GM12878 (cell line): ENCODE measurements at regions not wholly inside any gene's neighbourhood (a gene's known extent, or its start where the extent isn't known, plus 50 kb on each side); places are given as distances from the start of the nearest gene placed in this dataset.

ENCODE experiments used
- ATAC-seq: fragments of 200-7000 bp; cut with Tn5 transposase; 3 replicates; pipeline ENCODE4 v1.9.1; 2020; ENCODE audit warnings: mild to moderate bottlenecking, moderate library complexity
- BruUV-seq: library from RNA; stranded (reverse); fragments of 400-500 nt; replicated peaks from 2 replicates; lab custom pipeline; 2021; lab: Mats Ljungman, UMichigan
- CTCF ChIA-PET: fragments of 300-600 bp; sonication (Branson Sonifier 250); formaldehyde crosslinking; extraction: SDS; loops from one replicate; lab custom pipeline; 2021; ENCODE audit warnings: inconsistent platforms; lab: Yijun Ruan, JAX
- POLR2A ChIA-PET: fragments of 350-600 bp; formaldehyde crosslinking; extraction: SDS; loops from one replicate; lab custom pipeline; 2021; ENCODE audit warnings: inconsistent platforms; lab: Charles Lee
- RAD21 ChIA-PET: fragments of 300-600 bp; sonication (Branson Sonifier 250); formaldehyde crosslinking; loops from one replicate; lab custom pipeline; 2023; ENCODE audit warnings: antibody characterized with exemption; ENCODE audit not compliant: unreplicated experiment; lab: Charles Lee
- SMC1A ChIA-PET: fragments of 300-600 bp; sonication (Branson Sonifier 250); formaldehyde crosslinking; loops from one replicate; lab custom pipeline; 2023; ENCODE audit not compliant: unreplicated experiment, uncharacterized antibody; lab: Charles Lee
- DNase-seq: peaks from one replicate; pipeline ENCODE4 v3.0.0-alpha.2; 2011; ENCODE audit warnings: low read depth, low spot score
- FAIRE-seq: peaks from 3 replicates; lab custom pipeline; 2011; peaks lifted over from hg19 to GRCh38; lab: Jason Lieb, UNC
- H2AFZ ChIP-seq: 2 replicates; pipeline ENCODE4 v1.6.0; 2011; ENCODE audit warnings: low read depth, low read length, control low read depth; ENCODE audit not compliant: control insufficient read depth
- H3K27ac ChIP-seq: 2 replicates; pipeline ENCODE4 v1.5.1; 2011; ENCODE audit warnings: control low read depth; ENCODE audit not compliant: control insufficient read depth, insufficient read depth
- H3K27me3 ChIP-seq, 2 experiments: replicated peaks in 1 of 2; 2 replicates each; pipeline versions ENCODE4 v1.6.0 to v1.6.1; 2011; ENCODE audit warnings: low read length in 1 of 2; ENCODE audit not compliant: control insufficient read depth in 2 of 2, insufficient read depth in 2 of 2
- H3K36me3 ChIP-seq, 2 experiments: 2 replicates each; pipeline ENCODE4 v1.5.1; 2011; ENCODE audit warnings: low read length in 1 of 2; ENCODE audit not compliant: control insufficient read depth in 2 of 2, insufficient read depth in 2 of 2
- H3K4me1 ChIP-seq: 2 replicates; pipeline ENCODE4 v1.6.1; 2011; ENCODE audit warnings: mild to moderate bottlenecking, low read length, moderate library complexity, mixed read lengths; ENCODE audit not compliant: control insufficient read depth, insufficient read depth
- H3K4me2 ChIP-seq: 2 replicates; pipeline ENCODE4 v1.6.0; 2011; ENCODE audit warnings: control low read depth; ENCODE audit not compliant: control insufficient read depth, insufficient read depth
- H3K4me3 ChIP-seq: fragments of 200-600 bp; sonication (generic); 2 replicates; pipeline ENCODE4 v1.5.1; 2016
- H3K79me2 ChIP-seq: 2 replicates; pipeline ENCODE4 v1.6.0; 2011; ENCODE audit warnings: low read length; ENCODE audit not compliant: control insufficient read depth, insufficient read depth
- H3K9ac ChIP-seq: 2 replicates; pipeline ENCODE4 v1.8.0; 2011; ENCODE audit warnings: low read length, control low read depth, mixed read lengths; ENCODE audit not compliant: control insufficient read depth, insufficient read depth
- H3K9me3 ChIP-seq: replicated peaks from 3 replicates; pipeline ENCODE4 v1.5.1; 2011; ENCODE audit warnings: mild to moderate bottlenecking, low read length; ENCODE audit not compliant: control insufficient read depth, insufficient read depth
- H4K20me1 ChIP-seq: 2 replicates; pipeline ENCODE4 v1.6.0; 2011; ENCODE audit not compliant: control insufficient read depth, insufficient read depth
- ATF2 ChIP-seq: IDR thresholded peaks from 2 replicates; pipeline ENCODE4 v1.6.1; 2012; ENCODE audit warnings: low read length, inconsistent platforms
- ATF7 ChIP-seq: fragments of 450-650 bp; IDR thresholded peaks from 2 replicates; pipeline ENCODE4 v1.6.1; 2016; ENCODE audit warnings: low read depth, mild to moderate bottlenecking
- BCLAF1 ChIP-seq: fragments of 450-650 bp; IDR thresholded peaks from 2 replicates; pipeline ENCODE4 v1.6.1; 2017; ENCODE audit warnings: antibody characterized with exemption, mild to moderate bottlenecking, moderate library complexity
- CBFB ChIP-seq: IDR thresholded peaks from 2 replicates; pipeline ENCODE4 v1.6.1; 2016; ENCODE audit warnings: antibody characterized with exemption, low read depth
- CEBPB ChIP-seq, 2 experiments: fragments of 150-350 bp in 1 of 2; IDR thresholded peaks; 2 replicates each; pipeline ENCODE4 v1.6.1; 2012 to 2014; ENCODE audit warnings: low read depth in 2 of 2, low read length in 2 of 2, borderline replicate concordance in 1 of 2, inconsistent platforms in 1 of 2
- ELK1 ChIP-seq: IDR thresholded peaks from 2 replicates; pipeline ENCODE4 v1.6.1; 2012; ENCODE audit warnings: low read depth, low read length, improper control_type of control experiment
- FOXM1 ChIP-seq: IDR thresholded peaks from 2 replicates; pipeline ENCODE4 v1.6.1; 2012; ENCODE audit warnings: low read depth, mild to moderate bottlenecking, inconsistent platforms, low read length, moderate library complexity
- MEF2B ChIP-seq: fragments of 450-650 bp; IDR thresholded peaks from 2 replicates; pipeline ENCODE4 v1.6.1; 2018; ENCODE audit warnings: mild to moderate bottlenecking, moderate library complexity; ENCODE audit not compliant: partially characterized antibody, poor library complexity, severe bottlenecking
- NFIC ChIP-seq: IDR thresholded peaks from 2 replicates; pipeline ENCODE4 v1.6.1; 2012; ENCODE audit warnings: low read depth, mild to moderate bottlenecking, inconsistent platforms, low read length, moderate library complexity
- PML ChIP-seq: IDR thresholded peaks from 2 replicates; pipeline ENCODE4 v1.6.1; 2012; ENCODE audit warnings: low read length, inconsistent platforms
- POLR2A ChIP-seq: IDR thresholded peaks from 2 replicates; pipeline ENCODE4 v1.6.1; 2011; ENCODE audit warnings: low read depth, mild to moderate bottlenecking, low read length
- POU2F2 ChIP-seq: IDR thresholded peaks from 3 replicates; pipeline ENCODE4 v1.6.1; 2011; ENCODE audit warnings: low read depth, mild to moderate bottlenecking, low read length, borderline replicate concordance
- SREBF1 ChIP-seq: IDR thresholded peaks from 2 replicates; pipeline ENCODE4 v1.6.1; 2012; ENCODE audit warnings: mild to moderate bottlenecking, low read length
- SRF ChIP-seq, 2 experiments: IDR thresholded peaks; 2 replicates each; pipeline ENCODE4 v1.6.1; 2011; ENCODE audit warnings: low read depth in 2 of 2, low read length in 2 of 2, mild to moderate bottlenecking in 1 of 2, moderate library complexity in 1 of 2
- TARDBP ChIP-seq: IDR thresholded peaks from 2 replicates; pipeline ENCODE4 v1.6.1; 2016; ENCODE audit warnings: borderline replicate concordance
- TBL1XR1 ChIP-seq: IDR thresholded peaks from 2 replicates; pipeline ENCODE4 v1.6.1; 2012; ENCODE audit warnings: low read depth, low read length, improper control_type of control experiment
- TCF7 ChIP-seq: IDR thresholded peaks from 2 replicates; pipeline ENCODE4 v1.6.1; 2014; ENCODE audit warnings: antibody characterized with exemption, borderline replicate concordance
- ZNF592 ChIP-seq: fragments of 450-650 bp; IDR thresholded peaks from 2 replicates; pipeline ENCODE4 v1.6.1; 2017; ENCODE audit warnings: mild to moderate bottlenecking, moderate library complexity
- WGBS: methylation state at CpG from one replicate; pipeline ENCODE4 v1.1.6; 2016; ENCODE audit warnings: low lambda C conversion rate; ENCODE audit not compliant: insufficient replicate concordance, insufficient coverage; ENCODE audit errors: missing lambda C conversion rate; 5-methylcytosine and 5-hydroxymethylcytosine counted together
- in situ Hi-C: fragments of 300-500 bp; cut with MboI; formaldehyde crosslinking; loops from 9 replicates; pipeline ENCODE4 v1.14.3; 2018; ENCODE audit warnings: mixed read lengths
- intact Hi-C: fragments of 100-400 bp; cut with micrococcal nuclease; formaldehyde crosslinking; loops from one replicate; pipeline ENCODE4 v1.14.2; 2022; ENCODE audit not compliant: unreplicated experiment

GRCh38 chr3:72641684-72642083 lies 206.6 kb downstream of the SHQ1 start:
- DNase-seq (no peak), FAIRE-seq (no peak), ATAC-seq (no peak)
- ChIA-PET POLR2A (no interaction called here), SMC1A (interaction anchor here (0.6 kb wide), 1 partner anchor 680 kb away, joined by 3 read pairs; no protein-coding TSS in a partner anchor), RAD21 (no interaction called here), CTCF (no interaction called here)
- intact Hi-C loops (no loop called here), in situ Hi-C loops (no loop called here)
- Histone ChIP-seq H3K9ac (no peak overlapping the region), H3K4me1 (no peaks in the 10 kb centered on the region), H3K79me2 (no peaks in the 10 kb centered on the region), H3K27ac (no peak overlapping the region), H3K36me3 (no peaks in the 10 kb centered on the region), H2AFZ (no peak overlapping the region), H3K27me3 (no peaks in the 10 kb centered on the region), H3K4me3 (no peak overlapping the region), H3K9me3 (no peaks in the 10 kb centered on the region), H3K4me2 (no peak overlapping the region), H4K20me1 (no peaks in the 10 kb centered on the region)
- WGBS, result 50% methylated on average over 2 of the region's 2 CpGs
- BruUV-seq, result no TSS peak
- TF ChIP-seq TBL1XR1, result no peak
- TF ChIP-seq ZNF592, result no peak
- no peak for TF ChIP-seq MEF2B
- TF ChIP-seq CBFB, result no peak
- no peak for TF ChIP-seq FOXM1
- TF ChIP-seq POU2F2, result no peak
- TF ChIP-seq TCF7, result no peak
- TF ChIP-seq SREBF1, result no peak
- no peak for TF ChIP-seq POLR2A
- TF ChIP-seq ATF7, result no peak
- no peak for TF ChIP-seq SRF (IDR thresholded peaks at IDR 0.05; ENCODE audit: low read depth in 2 of 2, low read length in 2 of 2)
- TF ChIP-seq CEBPB (IDR thresholded peaks at IDR 0.05; ENCODE audit: borderline replicate concordance in 1 of 2, low read depth in 2 of 2, low read length in 2 of 2), result no peak
- no peak for TF ChIP-seq ATF2
- no peak for TF ChIP-seq PML
- no peak for TF ChIP-seq NFIC
- no peak for TF ChIP-seq BCLAF1
- TF ChIP-seq TARDBP, result no peak
- TF ChIP-seq ELK1, result no peak
